DOHH2 (cell line): ENCODE measurements at regions not wholly inside any gene's neighbourhood (a gene's known extent, or its start where the extent isn't known, plus 50 kb on each side); places are given as distances from the start of the nearest gene placed in this dataset.

ENCODE experiments used
- EZH2phosphoT487 ChIP-seq: fragments of 200-600 bp; sonication (generic); IDR thresholded peaks from 2 replicates; pipeline ENCODE4 v1.6.1; 2017; ENCODE audit warnings: borderline replicate concordance, mild to moderate bottlenecking, antibody characterized with exemption, low read length, moderate library complexity, mixed read lengths
- TF ChIP-seq, protein P1 (sequence below): fragments of 200-600 bp; sonication (generic); IDR thresholded peaks from one replicate; pipeline ENCODE4 v1.5.1; 2014; ENCODE audit warnings: antibody characterized with exemption, mild to moderate bottlenecking, low read depth, low read length; ENCODE audit not compliant: poor library complexity, severe bottlenecking

GRCh38 chr10:36042135-36042534 lies 400.0 kb upstream of the FZD8 start:
- TF ChIP-seq, protein P1, sequence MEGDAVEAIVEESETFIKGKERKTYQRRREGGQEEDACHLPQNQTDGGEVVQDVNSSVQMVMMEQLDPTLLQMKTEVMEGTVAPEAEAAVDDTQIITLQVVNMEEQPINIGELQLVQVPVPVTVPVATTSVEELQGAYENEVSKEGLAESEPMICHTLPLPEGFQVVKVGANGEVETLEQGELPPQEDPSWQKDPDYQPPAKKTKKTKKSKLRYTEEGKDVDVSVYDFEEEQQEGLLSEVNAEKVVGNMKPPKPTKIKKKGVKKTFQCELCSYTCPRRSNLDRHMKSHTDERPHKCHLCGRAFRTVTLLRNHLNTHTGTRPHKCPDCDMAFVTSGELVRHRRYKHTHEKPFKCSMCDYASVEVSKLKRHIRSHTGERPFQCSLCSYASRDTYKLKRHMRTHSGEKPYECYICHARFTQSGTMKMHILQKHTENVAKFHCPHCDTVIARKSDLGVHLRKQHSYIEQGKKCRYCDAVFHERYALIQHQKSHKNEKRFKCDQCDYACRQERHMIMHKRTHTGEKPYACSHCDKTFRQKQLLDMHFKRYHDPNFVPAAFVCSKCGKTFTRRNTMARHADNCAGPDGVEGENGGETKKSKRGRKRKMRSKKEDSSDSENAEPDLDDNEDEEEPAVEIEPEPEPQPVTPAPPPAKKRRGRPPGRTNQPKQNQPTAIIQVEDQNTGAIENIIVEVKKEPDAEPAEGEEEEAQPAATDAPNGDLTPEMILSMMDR = no peak
- no peak for TF ChIP-seq EZH2phosphoT487
